Transverse colon (tissue), 4 donors: ENCODE measurements at regions not wholly inside any gene's neighbourhood (a gene's known extent, or its start where the extent isn't known, plus 50 kb on each side); places are given as distances from the start of the nearest gene placed in this dataset.
"Not testable (repeated sequence)": the region's sequence is repeated elsewhere in the genome, so short reads cannot be mapped to it uniquely, and the experiment has no call there.

ENCODE experiments used
- DNase-seq: peaks from one replicate; pipeline ENCODE4 v3.0.0-alpha.2; 2019
- H3K27ac ChIP-seq, 4 donors: fragments of 200-600 bp; sonication (generic); 2 replicates each; pipeline ENCODE4 v1.5.1; 2016 to 2018; ENCODE audit warnings: inconsistent platforms in 4 of 4
- H3K27me3 ChIP-seq: fragments of 200-600 bp; sonication (generic); 2 replicates; pipeline ENCODE4 v1.5.1; 2017; ENCODE audit warnings: inconsistent platforms
- H3K36me3 ChIP-seq, 4 donors: fragments of 200-600 bp; sonication (generic); 2 replicates each; pipeline ENCODE4 v1.5.1; 2017 to 2019; ENCODE audit warnings: inconsistent platforms in 4 of 4
- H3K4me1 ChIP-seq, 4 donors: fragments of 200-600 bp; sonication (generic); 2 replicates each; pipeline ENCODE4 v1.5.1; 2017 to 2020; ENCODE audit warnings: inconsistent platforms in 4 of 4
- H3K4me3 ChIP-seq, 4 donors: fragments of 200-600 bp; sonication (generic); 1 replicate in 1 of 4; 2 replicates in 3 of 4; pipeline versions ENCODE4 v1.5.1 to v1.6.1; 2017 to 2019; ENCODE audit warnings: inconsistent platforms in 4 of 4
- H3K9me3 ChIP-seq, 2 donors: fragments of 200-600 bp; sonication (generic); 2 replicates each; pipeline ENCODE4 v1.5.1; 2017 to 2019; ENCODE audit warnings: inconsistent platforms in 2 of 2
- CTCF ChIP-seq, 5 experiments: fragments of 200-600 bp in 3 of 5; fragments of 450-650 bp in 2 of 5; sonication (generic) in 3 of 5; IDR thresholded peaks; 1 replicate in 2 of 5; 2 replicates in 3 of 5; pipeline ENCODE4 v1.5.1; 2016 to 2017; ENCODE audit warnings: antibody characterized with exemption in 5 of 5, inconsistent platforms in 3 of 5, mild to moderate bottlenecking in 2 of 5, moderate library complexity in 1 of 5
- EP300 ChIP-seq: sonication (generic); formaldehyde crosslinking; IDR thresholded peaks from one replicate; pipeline ENCODE4 v1.6.1; 2017; ENCODE audit warnings: antibody characterized with exemption, low read depth
- POLR2A ChIP-seq: fragments of 450-650 bp; IDR thresholded peaks from one replicate; pipeline ENCODE4 v1.6.1; 2016; ENCODE audit warnings: antibody characterized with exemption, mild to moderate bottlenecking, moderate library complexity
- POLR2AphosphoS5 ChIP-seq, 3 donors: sonication (generic); formaldehyde crosslinking; IDR thresholded peaks; one replicate each; pipeline ENCODE4 v1.6.1; 2016; ENCODE audit warnings: antibody characterized with exemption in 3 of 3
- WGBS, 2 donors: methylation state at CpG; one replicate each; pipeline ENCODE4 v1.1.5; 2018; ENCODE audit warnings: low coverage in 1 of 2; 5-methylcytosine and 5-hydroxymethylcytosine counted together
- in situ Hi-C, 4 donors: fragments of 200-750 bp; cut with MboI; loops; one replicate each; pipeline versions ENCODE4 v1.15.0 to v1.15.1; 2017; ENCODE audit warnings: low sequenced_read_pairs in 3 of 4, low pct_ligation_motif_present in 1 of 4, low pct_unique_long_range_greater_than_20kb in 1 of 4
- intact Hi-C: fragments of 100-400 bp; cut with DNase I; formaldehyde crosslinking; loops from one replicate; pipeline ENCODE4 v1.15.1; 2023; ENCODE audit warnings: low total_unique reads

GRCh38 chr2:192978395-192978794 lies 783.7 kb upstream of the TMEFF2 start:
- intact Hi-C loops, result no loop called here
- WGBS, 2 donors, result 54 to 65% methylated on average over 3 of the region's 3 CpGs

GRCh38 chr2:192971981-192972380 lies 777.2 kb upstream of the TMEFF2 start:
- DNase-seq, result no peak
- in situ Hi-C loops, result no loop called here
- no peak overlapping the region for H3K4me3 ChIP-seq

More at GRCh38 chr2:192978395-192978794, 783.7 kb upstream of the TMEFF2 start:
- in situ Hi-C loops, result no loop called here
- no peak for DNase-seq
- Histone ChIP-seq H3K9me3 (no peaks in the 10 kb centered on the region), H3K27me3 (no peaks in the 10 kb centered on the region), H3K36me3 (no peaks in the 10 kb centered on the region), H3K4me3 (no peak overlapping the region), H3K4me1 (no peaks in the 10 kb centered on the region), H3K27ac (no peak overlapping the region)
- no peak for TF ChIP-seq POLR2AphosphoS5 (IDR thresholded peaks at IDR 0.05)
- TF ChIP-seq POLR2A, result no peak
- TF ChIP-seq EP300, result no peak
- TF ChIP-seq CTCF (IDR thresholded peaks at IDR 0.05), result no peak

GRCh38 chr2:192969055-192969454 lies 774.3 kb upstream of the TMEFF2 start:
- Histone ChIP-seq H3K36me3 (no peaks in the 10 kb centered on the region), H3K27me3 (no peaks in the 10 kb centered on the region), H3K27ac (no peak overlapping the region), H3K9me3 (no peaks in the 10 kb centered on the region), H3K4me3 (no peak overlapping the region), H3K4me1 (no peaks in the 10 kb centered on the region)
- TF ChIP-seq POLR2A, result no peak
- TF ChIP-seq CTCF (IDR thresholded peaks at IDR 0.05), result no peak
- no peak for TF ChIP-seq EP300
- TF ChIP-seq POLR2AphosphoS5 (IDR thresholded peaks at IDR 0.05), result no peak
- WGBS, 2 donors, result 31 to 33% methylated on average over 2 of the region's 2 CpGs
- in situ Hi-C loops, result no loop called here
- intact Hi-C loops, result no loop called here
- no peak for DNase-seq

More at GRCh38 chr2:192971981-192972380, 777.2 kb upstream of the TMEFF2 start:
- H3K9me3 ChIP-seq, result no peaks in the 10 kb centered on the region
- WGBS, 2 donors, result 31 to 50% methylated on average over 3 of the region's 3 CpGs
- no peak for TF ChIP-seq CTCF (IDR thresholded peaks at IDR 0.05)
- no peak for TF ChIP-seq EP300
- TF ChIP-seq POLR2AphosphoS5 (IDR thresholded peaks at IDR 0.05), result no peak
- TF ChIP-seq POLR2A, result no peak
- H3K4me1 ChIP-seq, result no peaks in the 10 kb centered on the region
- H3K36me3 ChIP-seq, result no peaks in the 10 kb centered on the region
- no peaks in the 10 kb centered on the region for H3K27me3 ChIP-seq
- intact Hi-C loops, result no loop called here
- H3K27ac ChIP-seq, result no peak overlapping the region

GRCh38 chr2:192960945-192961344 lies 766.2 kb upstream of the TMEFF2 start:
- Histone ChIP-seq H3K4me3 (no peak overlapping the region), H3K27ac (no peak overlapping the region), H3K27me3 (no peaks in the 10 kb centered on the region), H3K9me3 (no peaks in the 10 kb centered on the region), H3K4me1 (no peaks in the 10 kb centered on the region), H3K36me3 (no peaks in the 10 kb centered on the region)
- no peak for DNase-seq
- in situ Hi-C loops, result no loop called here
- WGBS, 2 donors, result 68 to 73% methylated on average over 3 of the region's 3 CpGs
- TF ChIP-seq CTCF (IDR thresholded peaks at IDR 0.05) (no peak), POLR2AphosphoS5 (IDR thresholded peaks at IDR 0.05) (no peak), POLR2A (no peak), EP300 (no peak)
- intact Hi-C loops, result no loop called here

GRCh38 chr2:192958615-192959014 lies 763.9 kb upstream of the TMEFF2 start:
- H3K4me1 ChIP-seq, in situ Hi-C loops, H3K27ac ChIP-seq, H3K36me3 ChIP-seq, H3K9me3 ChIP-seq, H3K4me3 ChIP-seq, H3K27me3 ChIP-seq, DNase-seq, intact Hi-C loops: not testable (repeated sequence)
- 86 to 93% methylated on average over 3 to 7 of the region's 7 CpGs for WGBS, 2 donors
